Vagina (tissue), 2 donors: ENCODE measurements at regions not wholly inside any gene's neighbourhood (a gene's known extent, or its start where the extent isn't known, plus 50 kb on each side); places are given as distances from the start of the nearest gene placed in this dataset.

Source experiments
- DNase-seq, 2 donors: peaks; one replicate each; pipeline ENCODE4 v3.0.0-alpha.2; 2017; ENCODE audit errors: extremely low spot score in 2 of 2
- H3K27ac ChIP-seq: fragments of 200-600 bp; sonication (generic); one replicate; pipeline ENCODE4 v1.5.1; 2019
- H3K27me3 ChIP-seq: fragments of 200-600 bp; sonication (generic); one replicate; pipeline ENCODE4 v1.5.1; 2019
- H3K36me3 ChIP-seq, 2 donors: fragments of 200-600 bp; sonication (generic); one replicate each; pipeline ENCODE4 v1.5.1; 2017 to 2019
- H3K4me1 ChIP-seq: fragments of 200-600 bp; sonication (generic); one replicate; pipeline ENCODE4 v1.5.1; 2019
- H3K4me3 ChIP-seq, 2 donors: fragments of 200-600 bp; sonication (generic); 1 replicate in 1 of 2; 2 replicates in 1 of 2; pipeline ENCODE4 v1.5.1; 2016 to 2019
- H3K9me3 ChIP-seq: fragments of 200-600 bp; sonication (generic); one replicate; pipeline ENCODE4 v1.5.1; 2019
- CTCF ChIP-seq, 3 experiments: fragments of 450-650 bp in 2 of 3; fragments of 200-600 bp in 1 of 3; sonication (generic) in 1 of 3; IDR thresholded peaks; one replicate each; pipeline ENCODE4 v1.5.1; 2017 to 2019; ENCODE audit warnings: antibody characterized with exemption in 3 of 3, mild to moderate bottlenecking in 2 of 3, moderate library complexity in 2 of 3
- POLR2A ChIP-seq, 2 donors: fragments of 450-650 bp; IDR thresholded peaks; one replicate each; pipeline ENCODE4 v1.6.1; 2017; ENCODE audit warnings: antibody characterized with exemption in 2 of 2, mild to moderate bottlenecking in 2 of 2, moderate library complexity in 2 of 2
- POLR2AphosphoS5 ChIP-seq, 2 donors: sonication (generic); formaldehyde crosslinking; IDR thresholded peaks; one replicate each; pipeline ENCODE4 v1.9.0; 2017; ENCODE audit warnings: antibody characterized with exemption in 2 of 2, mild to moderate bottlenecking in 2 of 2, low read depth in 1 of 2; ENCODE audit not compliant: insufficient read depth in 1 of 2
- intact Hi-C: fragments of 100-400 bp; cut with DNase I; formaldehyde crosslinking; loops from one replicate; pipeline ENCODE4 v1.15.1; 2023

- no peak for DNase-seq
- H3K36me3 ChIP-seq: no peaks in the 10 kb centered on the region
- H3K27ac ChIP-seq: no peak overlapping the region
- H3K27me3 ChIP-seq: no peaks in the 10 kb centered on the region
- intact Hi-C loops: no loop called here
- no peak for TF ChIP-seq POLR2A (IDR thresholded peaks at IDR 0.05)
- TF ChIP-seq CTCF (IDR thresholded peaks at IDR 0.05): no peak
- no peaks in the 10 kb centered on the region for H3K9me3 ChIP-seq
- H3K4me3 ChIP-seq: no peak overlapping the region
- H3K4me1 ChIP-seq: no peaks in the 10 kb centered on the region
Measured at GRCh38 chr3:178001670-178002101, 534.5 kb upstream of the KCNMB2 start.

- no peak overlapping the region for H3K27ac ChIP-seq
- no peak for DNase-seq
- intact Hi-C loops: no loop called here
- H3K4me3 ChIP-seq: no peak overlapping the region
- TF ChIP-seq POLR2A (IDR thresholded peaks at IDR 0.05) (no peak), CTCF (IDR thresholded peaks at IDR 0.05) (no peak), POLR2AphosphoS5 (IDR thresholded peaks at IDR 0.05; ENCODE audit: insufficient read depth in 1 of 2, low read depth in 1 of 2) (no peak)
- no peaks in the 10 kb centered on the region for H3K9me3 ChIP-seq
- H3K27me3 ChIP-seq: no peaks in the 10 kb centered on the region
- H3K4me1 ChIP-seq: no peaks in the 10 kb centered on the region
- H3K36me3 ChIP-seq: no peaks in the 10 kb centered on the region
Measured at GRCh38 chr3:178002113-178002512, 534.1 kb upstream of the KCNMB2 start.

- no peaks in the 10 kb centered on the region for H3K9me3 ChIP-seq
- H3K36me3 ChIP-seq: no peaks in the 10 kb centered on the region
- no peak for DNase-seq
- H3K27me3 ChIP-seq: no peaks in the 10 kb centered on the region
- intact Hi-C loops: no loop called here
- H3K4me1 ChIP-seq: no peaks in the 10 kb centered on the region
- H3K27ac ChIP-seq: no peak overlapping the region
- no peak overlapping the region for H3K4me3 ChIP-seq
- TF ChIP-seq POLR2AphosphoS5 (IDR thresholded peaks at IDR 0.05; ENCODE audit: insufficient read depth in 1 of 2, low read depth in 1 of 2): no peak
Measured at GRCh38 chr3:178003756-178004155, 532.5 kb upstream of the KCNMB2 start.

- Histone ChIP-seq H3K27me3 (no peaks in the 10 kb centered on the region), H3K4me3 (no peak overlapping the region), H3K9me3 (no peaks in the 10 kb centered on the region), H3K27ac (no peak overlapping the region), H3K4me1 (no peaks in the 10 kb centered on the region), H3K36me3 (no peaks in the 10 kb centered on the region)
- no peak for DNase-seq
- TF ChIP-seq POLR2A (IDR thresholded peaks at IDR 0.05) (no peak), CTCF (IDR thresholded peaks at IDR 0.05) (no peak), POLR2AphosphoS5 (IDR thresholded peaks at IDR 0.05; ENCODE audit: insufficient read depth in 1 of 2, low read depth in 1 of 2) (no peak)
- intact Hi-C loops: no loop called here
Measured at GRCh38 chr3:178005961-178006360, 530.3 kb upstream of the KCNMB2 start.

GRCh38 chr3:178010306-178010705 lies 525.9 kb upstream of the KCNMB2 start:
- intact Hi-C loops: no loop called here
- H3K4me1 ChIP-seq: no peaks in the 10 kb centered on the region
- no peak overlapping the region for H3K27ac ChIP-seq
- no peaks in the 10 kb centered on the region for H3K9me3 ChIP-seq
- no peaks in the 10 kb centered on the region for H3K27me3 ChIP-seq
- no peak overlapping the region for H3K4me3 ChIP-seq
- TF ChIP-seq POLR2A (IDR thresholded peaks at IDR 0.05) (no peak), POLR2AphosphoS5 (IDR thresholded peaks at IDR 0.05; ENCODE audit: insufficient read depth in 1 of 2, low read depth in 1 of 2) (no peak)
- no peaks in the 10 kb centered on the region for H3K36me3 ChIP-seq
- no peak for DNase-seq

- H3K4me3 ChIP-seq: no peak overlapping the region
- intact Hi-C loops: no loop called here
- TF ChIP-seq POLR2AphosphoS5 (IDR thresholded peaks at IDR 0.05; ENCODE audit: insufficient read depth in 1 of 2, low read depth in 1 of 2): no peak
- TF ChIP-seq POLR2A (IDR thresholded peaks at IDR 0.05): no peak
- TF ChIP-seq CTCF (IDR thresholded peaks at IDR 0.05): no peak
- H3K27me3 ChIP-seq: no peaks in the 10 kb centered on the region
- no peaks in the 10 kb centered on the region for H3K4me1 ChIP-seq
- no peak overlapping the region for H3K27ac ChIP-seq
- no peaks in the 10 kb centered on the region for H3K36me3 ChIP-seq
- H3K9me3 ChIP-seq: no peaks in the 10 kb centered on the region
- DNase-seq: no peak
Measured at GRCh38 chr3:178019645-178020044, 516.6 kb upstream of the KCNMB2 start.
